HG03039 (cell line): ENCODE measurements at regions not wholly inside any gene's neighbourhood (a gene's known extent, or its start where the extent isn't known, plus 50 kb on each side); places are given as distances from the start of the nearest gene placed in this dataset.

Experiments
- ATAC-seq: cut with Tn5 transposase; IDR thresholded peaks from one replicate; pipeline ENCODE4 v1.9.1; 2021; ENCODE audit warnings: mild to moderate bottlenecking, moderate library complexity; ENCODE audit not compliant: unreplicated experiment

- ATAC-seq: no peak
Measured at GRCh38 chr12:93128332-93128707, 199.2 kb upstream of the EEA1 start.

GRCh38 chr12:93130366-93131054 lies 201.4 kb upstream of the EEA1 start:
- no peak for ATAC-seq

- ATAC-seq: no peak
Measured at GRCh38 chr12:93133361-93133760, 204.3 kb upstream of the EEA1 start.

- no peak for ATAC-seq
Measured at GRCh38 chr12:93134175-93134890, 205.2 kb upstream of the EEA1 start.

GRCh38 chr12:93134893-93135285 lies 205.8 kb upstream of the EEA1 start:
- ATAC-seq: no peak

GRCh38 chr12:93135286-93136239 lies 206.5 kb upstream of the EEA1 start:
- no peak for ATAC-seq

- ATAC-seq: no peak
Measured at GRCh38 chr12:93136253-93137055, 207.4 kb upstream of the EEA1 start.

- peak; percentile 64 for ATAC-seq
Measured at GRCh38 chr12:93137656-93138612, 208.8 kb upstream of the EEA1 start.

GRCh38 chr12:93139028-93139665 lies 210.1 kb upstream of the EEA1 start:
- peak; percentile 45 for ATAC-seq

- ATAC-seq: no peak
Measured at GRCh38 chr12:93140325-93140724, 211.2 kb upstream of the EEA1 start.

GRCh38 chr12:93140801-93141200 lies 211.7 kb upstream of the EEA1 start:
- no peak for ATAC-seq

GRCh38 chr12:93142881-93143280 lies 213.8 kb upstream of the EEA1 start:
- no peak for ATAC-seq

GRCh38 chr12:93144109-93144508 lies 215.0 kb upstream of the EEA1 start:
- no peak for ATAC-seq

- no peak for ATAC-seq
Measured at GRCh38 chr12:93145086-93145485, 216.0 kb upstream of the EEA1 start.

- ATAC-seq: no peak
Measured at GRCh38 chr12:93146263-93146939, 217.3 kb upstream of the EEA1 start.

- ATAC-seq: no peak
Measured at GRCh38 chr12:93146970-93147369, 217.9 kb upstream of the EEA1 start.

- ATAC-seq: no peak
Measured at GRCh38 chr12:93148412-93148811, 219.3 kb upstream of the EEA1 start.

- no peak for ATAC-seq
Measured at GRCh38 chr12:93149229-93149628, 220.1 kb upstream of the EEA1 start.
